CD4-positive, alpha-beta T cell (primary cell): ENCODE measurements at regions not wholly inside any gene's neighbourhood (a gene's known extent, or its start where the extent isn't known, plus 50 kb on each side); places are given as distances from the start of the nearest gene placed in this dataset.

Experiments
- ATAC-seq: fragments of 200-7000 bp; cut with Tn5 transposase; one replicate; pipeline ENCODE4 v1.10.0; 2022; ENCODE audit warnings: mild to moderate bottlenecking; ENCODE audit not compliant: poor library complexity
- CTCF ChIA-PET: fragments of 350-600 bp; sonication (Branson Sonifier 250); formaldehyde crosslinking; loops from one replicate; lab custom pipeline; 2021; ENCODE audit warnings: antibody characterized with exemption, inconsistent platforms; lab: Charles Lee
- POLR2A ChIA-PET: fragments of 350-600 bp; sonication (Branson Sonifier 250); formaldehyde crosslinking; loops from one replicate; lab custom pipeline; 2021; ENCODE audit warnings: antibody characterized with exemption, inconsistent platforms; lab: Charles Lee
- DNase-seq, 14 experiments: peaks; one replicate each; pipeline ENCODE4 v3.0.0-alpha.2; 2013 to 2020; ENCODE audit warnings: mixed read lengths in 2 of 14
- H3K27ac ChIP-seq, 2 donors: one replicate each; pipeline versions ENCODE4 v1.5.1 to v1.7.0; 2013; ENCODE audit warnings: low read length in 2 of 2, low read depth in 1 of 2, mild to moderate bottlenecking in 1 of 2
- H3K27me3 ChIP-seq, 2 experiments: 1 replicate in 1 of 2; 2 replicates in 1 of 2; pipeline versions ENCODE4 v1.6.1 to v1.7.0; 2013; ENCODE audit warnings: low read length in 2 of 2, control low read depth in 1 of 2, mild to moderate bottlenecking in 1 of 2, moderate library complexity in 1 of 2; ENCODE audit not compliant: insufficient read depth in 2 of 2, control insufficient read depth in 1 of 2
- H3K36me3 ChIP-seq: one replicate; pipeline ENCODE4 v1.6.1; 2013; ENCODE audit warnings: low read length, control low read depth; ENCODE audit not compliant: insufficient read depth
- H3K4me1 ChIP-seq: one replicate; pipeline ENCODE4 v1.6.1; 2013; ENCODE audit warnings: low read length, control low read depth; ENCODE audit not compliant: insufficient read depth
- H3K4me3 ChIP-seq: one replicate; pipeline ENCODE4 v1.5.1; 2013; ENCODE audit warnings: mild to moderate bottlenecking, low read length, moderate library complexity
- H3K9me3 ChIP-seq, 2 experiments: 1 replicate in 1 of 2; 2 replicates in 1 of 2; pipeline versions ENCODE4 v1.6.1 to v1.7.0; 2013; ENCODE audit warnings: low read length in 2 of 2, mild to moderate bottlenecking in 2 of 2, control low read depth in 1 of 2, moderate library complexity in 1 of 2; ENCODE audit not compliant: control insufficient read depth in 1 of 2, insufficient read depth in 1 of 2
- H3K27ac Mint-ChIP-seq: one replicate; pipeline ENCODE4 v1.8.0; 2020; ENCODE audit warnings: mixed read lengths
- H3K27me3 Mint-ChIP-seq: one replicate; pipeline ENCODE4 v1.8.0; 2021; ENCODE audit warnings: mixed read lengths
- H3K36me3 Mint-ChIP-seq: one replicate; pipeline ENCODE4 v1.8.0; 2021; ENCODE audit warnings: low read depth, mixed read lengths
- H3K4me1 Mint-ChIP-seq: one replicate; pipeline ENCODE4 v1.8.0; 2021; ENCODE audit warnings: low read depth, mixed read lengths
- H3K4me3 Mint-ChIP-seq: one replicate; pipeline ENCODE4 v1.8.0; 2020; ENCODE audit warnings: mild to moderate bottlenecking, mixed read lengths
- H3K9me3 Mint-ChIP-seq: one replicate; pipeline ENCODE4 v1.8.0; 2020; ENCODE audit warnings: mixed read lengths
- CTCF ChIP-seq: fragments of 200-600 bp; IDR thresholded peaks from one replicate; pipeline ENCODE4 v1.8.0; 2022; ENCODE audit warnings: antibody characterized with exemption, mild to moderate bottlenecking
- intact Hi-C, 2 experiments: fragments of 100-400 bp; cut with DNase I in 1 of 2; cut with micrococcal nuclease in 1 of 2; formaldehyde crosslinking; loops; one replicate each; pipeline versions ENCODE4 v1.15.1 to v1.9.0; 2023 to 2025; cut with DNase I, micrococcal nuclease

- CTCF ChIA-PET = interaction anchor here (0.6 kb wide), 1 partner anchor 91 kb away, joined by 3 read pairs; no protein-coding TSS in a partner anchor
- POLR2A ChIA-PET = no interaction called here
- Histone ChIP-seq H3K4me1 (no peaks in the 10 kb centered on the region), H3K9me3 (peaks cover 0 to 4% of the 10 kb centered on the region in 2 experiments), H3K27me3 (no peaks in the 10 kb centered on the region), H3K4me3 (no peak overlapping the region), H3K36me3 (no peaks in the 10 kb centered on the region), H3K27ac (no peak overlapping the region)
- Mint-ChIP-seq H3K36me3 (no peaks in the 10 kb centered on the region), H3K9me3 (peaks cover 21% of the 10 kb centered on the region), H3K27me3 (no peaks in the 10 kb centered on the region), H3K4me1 (no peaks in the 10 kb centered on the region), H3K27ac (no peak overlapping the region), H3K4me3 (no peak overlapping the region)
- ATAC-seq = no peak
- no peak for DNase-seq
- TF ChIP-seq CTCF = no peak
- intact Hi-C loops = no loop called here
Observed at GRCh38 chr18:33898427-33898826, 320.4 kb downstream of the ASXL3 start.

GRCh38 chr18:33878213-33878612, 300.2 kb downstream of the ASXL3 start:
- no peaks in the 10 kb centered on the region for H3K4me1 Mint-ChIP-seq
- no peaks in the 10 kb centered on the region for H3K4me1 ChIP-seq
- CTCF ChIA-PET = no interaction called here
- DNase-seq (no peak), ATAC-seq (no peak)
- no peaks in the 10 kb centered on the region for H3K27me3 Mint-ChIP-seq
- POLR2A ChIA-PET = no interaction called here
- no peak overlapping the region for H3K27ac ChIP-seq
- TF ChIP-seq CTCF = no peak
- H3K36me3 Mint-ChIP-seq = no peaks in the 10 kb centered on the region
- no peak overlapping the region for H3K4me3 Mint-ChIP-seq
- intact Hi-C loops = no loop called here
- H3K36me3 ChIP-seq = no peaks in the 10 kb centered on the region
- no peaks in the 10 kb centered on the region for H3K27me3 ChIP-seq
- H3K9me3 ChIP-seq = no peaks in the 10 kb centered on the region
- no peak overlapping the region for H3K27ac Mint-ChIP-seq
- H3K4me3 ChIP-seq = no peak overlapping the region
- peaks cover 4% of the 10 kb centered on the region for H3K9me3 Mint-ChIP-seq

GRCh38 chr18:33875029-33875565, 297.1 kb downstream of the ASXL3 start:
- H3K4me1 ChIP-seq = no peaks in the 10 kb centered on the region
- CTCF ChIA-PET = no interaction called here
- H3K4me3 ChIP-seq = no peak overlapping the region
- H3K9me3 Mint-ChIP-seq = peaks cover 4% of the 10 kb centered on the region
- H3K36me3 ChIP-seq = no peaks in the 10 kb centered on the region
- H3K27ac ChIP-seq = no peak overlapping the region
- H3K27ac Mint-ChIP-seq = no peak overlapping the region
- no peak for TF ChIP-seq CTCF
- no peaks in the 10 kb centered on the region for H3K9me3 ChIP-seq
- no peaks in the 10 kb centered on the region for H3K27me3 Mint-ChIP-seq
- H3K27me3 ChIP-seq = no peaks in the 10 kb centered on the region
- H3K36me3 Mint-ChIP-seq = no peaks in the 10 kb centered on the region
- intact Hi-C loops = no loop called here
- no peak overlapping the region for H3K4me3 Mint-ChIP-seq
- POLR2A ChIA-PET = no interaction called here
- no peaks in the 10 kb centered on the region for H3K4me1 Mint-ChIP-seq
- ATAC-seq = no peak
- no peak for DNase-seq
